ENCODE measurements at regions not wholly inside any gene's neighbourhood (a gene's known extent, or its start where the extent isn't known, plus 50 kb on each side); places are given as distances from the start of the nearest gene placed in this dataset.

- H3K9me3 ChIP-seq (replicated peaks) = no peaks in the 10 kb centered on the region
- H3K27me3 ChIP-seq (ENCODE audit: low read depth) = no peaks in the 10 kb centered on the region
- DNase-seq = no peak
- TF ChIP-seq, protein P1, sequence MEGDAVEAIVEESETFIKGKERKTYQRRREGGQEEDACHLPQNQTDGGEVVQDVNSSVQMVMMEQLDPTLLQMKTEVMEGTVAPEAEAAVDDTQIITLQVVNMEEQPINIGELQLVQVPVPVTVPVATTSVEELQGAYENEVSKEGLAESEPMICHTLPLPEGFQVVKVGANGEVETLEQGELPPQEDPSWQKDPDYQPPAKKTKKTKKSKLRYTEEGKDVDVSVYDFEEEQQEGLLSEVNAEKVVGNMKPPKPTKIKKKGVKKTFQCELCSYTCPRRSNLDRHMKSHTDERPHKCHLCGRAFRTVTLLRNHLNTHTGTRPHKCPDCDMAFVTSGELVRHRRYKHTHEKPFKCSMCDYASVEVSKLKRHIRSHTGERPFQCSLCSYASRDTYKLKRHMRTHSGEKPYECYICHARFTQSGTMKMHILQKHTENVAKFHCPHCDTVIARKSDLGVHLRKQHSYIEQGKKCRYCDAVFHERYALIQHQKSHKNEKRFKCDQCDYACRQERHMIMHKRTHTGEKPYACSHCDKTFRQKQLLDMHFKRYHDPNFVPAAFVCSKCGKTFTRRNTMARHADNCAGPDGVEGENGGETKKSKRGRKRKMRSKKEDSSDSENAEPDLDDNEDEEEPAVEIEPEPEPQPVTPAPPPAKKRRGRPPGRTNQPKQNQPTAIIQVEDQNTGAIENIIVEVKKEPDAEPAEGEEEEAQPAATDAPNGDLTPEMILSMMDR (IDR thresholded peaks at IDR 0.05; ENCODE audit: borderline replicate concordance) = no peak
- H3K36me3 ChIP-seq = no peaks in the 10 kb centered on the region
- H3K4me1 ChIP-seq = peaks cover 9% of the 10 kb centered on the region
- no peak overlapping the region for H3K27ac ChIP-seq (replicated peaks)
- no peak overlapping the region for H3K4me3 ChIP-seq
- intact Hi-C loops (cut with micrococcal nuclease) = no loop called here
Observed at GRCh38 chr13:89375839-89376238, 1704.7 kb downstream of the SLITRK5 start.

GRCh38 chr13:89380101-89380500 lies 1708.9 kb downstream of the SLITRK5 start:
- no peak for DNase-seq
- no peak overlapping the region for H3K27ac ChIP-seq (replicated peaks)
- no peaks in the 10 kb centered on the region for H3K36me3 ChIP-seq
- H3K9me3 ChIP-seq (replicated peaks) = no peaks in the 10 kb centered on the region
- TF ChIP-seq, protein P1 (IDR thresholded peaks at IDR 0.05; ENCODE audit: borderline replicate concordance) = no peak
- intact Hi-C loops (cut with micrococcal nuclease) = no loop called here
- H3K4me1 ChIP-seq = peaks cover 9% of the 10 kb centered on the region
- H3K27me3 ChIP-seq (ENCODE audit: low read depth) = no peaks in the 10 kb centered on the region
- no peak overlapping the region for H3K4me3 ChIP-seq

DNA sequence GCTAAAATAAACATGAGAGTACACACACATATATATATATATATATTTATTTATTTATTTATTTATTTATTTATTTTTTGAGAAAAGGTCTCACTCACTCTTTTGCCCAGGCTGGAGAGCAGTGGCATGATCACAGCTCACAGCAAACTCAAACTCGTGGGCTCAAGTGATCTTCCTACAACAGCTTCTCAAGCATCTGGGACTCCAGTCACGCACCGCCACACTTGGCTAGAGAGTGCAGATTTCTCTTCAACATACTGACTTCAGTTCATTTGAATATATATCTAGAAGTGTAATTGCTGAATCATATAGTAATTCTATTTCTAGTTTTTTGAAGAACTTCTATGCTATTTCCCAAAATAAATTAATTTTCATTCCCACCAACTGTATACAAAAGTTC lies 1711.8 kb downstream of the SLITRK5 start:
- TF ChIP-seq, protein P1 (IDR thresholded peaks at IDR 0.05; ENCODE audit: borderline replicate concordance) = no peak
- intact Hi-C loops (cut with micrococcal nuclease) = no loop called here
- no peak overlapping the region for H3K4me3 ChIP-seq
- no peak overlapping the region for H3K27ac ChIP-seq (replicated peaks)
- no peaks in the 10 kb centered on the region for H3K9me3 ChIP-seq (replicated peaks)
- no peaks in the 10 kb centered on the region for H3K4me1 ChIP-seq
- no peak for DNase-seq
- no peaks in the 10 kb centered on the region for H3K36me3 ChIP-seq
- no peaks in the 10 kb centered on the region for H3K27me3 ChIP-seq (ENCODE audit: low read depth)

- DNase-seq = no peak
- intact Hi-C loops (cut with micrococcal nuclease) = no loop called here
- H3K27me3 ChIP-seq (ENCODE audit: low read depth) = no peaks in the 10 kb centered on the region
- H3K36me3 ChIP-seq = no peaks in the 10 kb centered on the region
- H3K4me3 ChIP-seq = no peak overlapping the region
- no peaks in the 10 kb centered on the region for H3K4me1 ChIP-seq
- H3K27ac ChIP-seq (replicated peaks) = no peak overlapping the region
- TF ChIP-seq, protein P1 (IDR thresholded peaks at IDR 0.05; ENCODE audit: borderline replicate concordance) = no peak
- H3K9me3 ChIP-seq (replicated peaks) = no peaks in the 10 kb centered on the region
Observed at GRCh38 chr13:89383891-89384290, 1712.7 kb downstream of the SLITRK5 start.

- no peak overlapping the region for H3K27ac ChIP-seq (replicated peaks)
- no peak overlapping the region for H3K4me3 ChIP-seq
- H3K9me3 ChIP-seq (replicated peaks) = peaks cover 19% of the 10 kb centered on the region
- no peaks in the 10 kb centered on the region for H3K36me3 ChIP-seq
- no peaks in the 10 kb centered on the region for H3K4me1 ChIP-seq
- no peaks in the 10 kb centered on the region for H3K27me3 ChIP-seq (ENCODE audit: low read depth)
- DNase-seq = no peak
- intact Hi-C loops (cut with micrococcal nuclease) = no loop called here
- TF ChIP-seq, protein P1 (IDR thresholded peaks at IDR 0.05; ENCODE audit: borderline replicate concordance) = no peak
Observed at GRCh38 chr13:89393758-89394304, 1722.7 kb downstream of the SLITRK5 start.

Data from left ventricle myocardium inferior (tissue), 1 donor.